ENCODE measurements at regions not wholly inside any gene's neighbourhood (a gene's known extent, or its start where the extent isn't known, plus 50 kb on each side); places are given as distances from the start of the nearest gene placed in this dataset.

GRCh38 chr6:27693766-27694546 lies 218.2 kb downstream of the OR2B2 start (continued):
- TF ChIP-seq PAF1 (CRISPR knock-in tag; IDR thresholded peaks at IDR 0.05) (no peak), ZBTB7B (CRISPR knock-in tag; IDR thresholded peaks at IDR 0.05) (peak; percentile 64), KDM5B (CRISPR knock-in tag; IDR thresholded peaks at IDR 0.05; ENCODE audit: borderline replicate concordance) (0 out of 2 replicates have a peak, but pooled peaks have one; percentile 18), ZNF292 (CRISPR knock-in tag; IDR thresholded peaks at IDR 0.05; ENCODE audit: borderline replicate concordance, low read depth) (peak; percentile 79), IKZF1 (IDR thresholded peaks at IDR 0.05) (no peak), GLI4 (CRISPR knock-in tag; IDR thresholded peaks at IDR 0.05; ENCODE audit: borderline replicate concordance) (peak; percentile 87; the same call in 1 of the 2 replicates), ZNF576 (CRISPR knock-in tag; IDR thresholded peaks at IDR 0.05) (no peak), ZMYM4 (CRISPR knock-in tag; IDR thresholded peaks at IDR 0.05) (peak; percentile 69), NR2F1 (CRISPR knock-in tag; IDR thresholded peaks at IDR 0.05) (no peak), ZNF644 (CRISPR knock-in tag; IDR thresholded peaks at IDR 0.05; ENCODE audit: low read depth) (0 out of 2 replicates have a peak, but pooled peaks have one; percentile 4), ZNF512B (CRISPR knock-in tag; IDR thresholded peaks at IDR 0.05; ENCODE audit: borderline replicate concordance) (no peak), DMAP1 (CRISPR knock-in tag; IDR thresholded peaks at IDR 0.05) (peak; percentile 88), FOXM1 (CRISPR knock-in tag; IDR thresholded peaks at IDR 0.05) (no peak), FIP1L1 (IDR thresholded peaks at IDR 0.05; ENCODE audit: borderline replicate concordance, insufficient read depth, low read depth, low read length) (no peak), TIGD3 (CRISPR knock-in tag; IDR thresholded peaks at IDR 0.05; ENCODE audit: borderline replicate concordance) (no peak), MXD1 (CRISPR knock-in tag; IDR thresholded peaks at IDR 0.05) (no peak), MEF2D (CRISPR knock-in tag; IDR thresholded peaks at IDR 0.05) (no peak), ZNF20 (CRISPR knock-in tag; IDR thresholded peaks at IDR 0.05) (no peak), SUZ12 (IDR thresholded peaks at IDR 0.05; ENCODE audit: low read depth, low read length) (no peak), ZNF143 (CRISPR knock-in tag; IDR thresholded peaks at IDR 0.05) (no peak), ZFP62 (CRISPR knock-in tag; IDR thresholded peaks at IDR 0.05) (no peak), ZNF235 (CRISPR knock-in tag; IDR thresholded peaks at IDR 0.05; ENCODE audit: borderline replicate concordance) (no peak), NR3C1 (CRISPR knock-in tag; IDR thresholded peaks at IDR 0.05) (no peak), REXO4 (CRISPR knock-in tag; IDR thresholded peaks at IDR 0.05; ENCODE audit: borderline replicate concordance) (no peak), ZNF550 (CRISPR knock-in tag; IDR thresholded peaks at IDR 0.05; ENCODE audit: borderline replicate concordance) (peak; percentile 79; the same call in 1 of the 2 replicates), STAG1 (CRISPR knock-in tag; IDR thresholded peaks at IDR 0.05) (no peak), PCBP2 (optimal IDR thresholded peaks at IDR 0.05; ENCODE audit: low read depth, low read length, poor library complexity, severe bottlenecking) (no peak)

Data from HepG2 (cell line).